GM12878 (cell line): ENCODE measurements at regions not wholly inside any gene's neighbourhood (a gene's known extent, or its start where the extent isn't known, plus 50 kb on each side); places are given as distances from the start of the nearest gene placed in this dataset.

Experiments used
- ATAC-seq: fragments of 200-7000 bp; cut with Tn5 transposase; 3 replicates; pipeline ENCODE4 v1.9.1; 2020; ENCODE audit warnings: mild to moderate bottlenecking, moderate library complexity
- BruUV-seq: library from RNA; stranded (reverse); fragments of 400-500 nt; replicated peaks from 2 replicates; lab custom pipeline; 2021; lab: Mats Ljungman, UMichigan
- CTCF ChIA-PET: fragments of 300-600 bp; sonication (Branson Sonifier 250); formaldehyde crosslinking; extraction: SDS; loops from one replicate; lab custom pipeline; 2021; ENCODE audit warnings: inconsistent platforms; lab: Yijun Ruan, JAX
- POLR2A ChIA-PET: fragments of 350-600 bp; formaldehyde crosslinking; extraction: SDS; loops from one replicate; lab custom pipeline; 2021; ENCODE audit warnings: inconsistent platforms; lab: Charles Lee
- RAD21 ChIA-PET: fragments of 300-600 bp; sonication (Branson Sonifier 250); formaldehyde crosslinking; loops from one replicate; lab custom pipeline; 2023; ENCODE audit warnings: antibody characterized with exemption; ENCODE audit not compliant: unreplicated experiment; lab: Charles Lee
- SMC1A ChIA-PET: fragments of 300-600 bp; sonication (Branson Sonifier 250); formaldehyde crosslinking; loops from one replicate; lab custom pipeline; 2023; ENCODE audit not compliant: unreplicated experiment, uncharacterized antibody; lab: Charles Lee
- DNase-seq: peaks from one replicate; pipeline ENCODE4 v3.0.0-alpha.2; 2011; ENCODE audit warnings: low read depth, low spot score
- FAIRE-seq: peaks from 3 replicates; lab custom pipeline; 2011; peaks lifted over from hg19 to GRCh38; lab: Jason Lieb, UNC
- H2AFZ ChIP-seq: 2 replicates; pipeline ENCODE4 v1.6.0; 2011; ENCODE audit warnings: low read depth, low read length, control low read depth; ENCODE audit not compliant: control insufficient read depth
- H3K27ac ChIP-seq: 2 replicates; pipeline ENCODE4 v1.5.1; 2011; ENCODE audit warnings: control low read depth; ENCODE audit not compliant: control insufficient read depth, insufficient read depth
- H3K27me3 ChIP-seq, 2 experiments: replicated peaks in 1 of 2; 2 replicates each; pipeline versions ENCODE4 v1.6.0 to v1.6.1; 2011; ENCODE audit warnings: low read length in 1 of 2; ENCODE audit not compliant: control insufficient read depth in 2 of 2, insufficient read depth in 2 of 2
- H3K36me3 ChIP-seq, 2 experiments: 2 replicates each; pipeline ENCODE4 v1.5.1; 2011; ENCODE audit warnings: low read length in 1 of 2; ENCODE audit not compliant: control insufficient read depth in 2 of 2, insufficient read depth in 2 of 2
- H3K4me1 ChIP-seq: 2 replicates; pipeline ENCODE4 v1.6.1; 2011; ENCODE audit warnings: mild to moderate bottlenecking, low read length, moderate library complexity, mixed read lengths; ENCODE audit not compliant: control insufficient read depth, insufficient read depth
- H3K4me2 ChIP-seq: 2 replicates; pipeline ENCODE4 v1.6.0; 2011; ENCODE audit warnings: control low read depth; ENCODE audit not compliant: control insufficient read depth, insufficient read depth
- H3K4me3 ChIP-seq: fragments of 200-600 bp; sonication (generic); 2 replicates; pipeline ENCODE4 v1.5.1; 2016
- H3K79me2 ChIP-seq: 2 replicates; pipeline ENCODE4 v1.6.0; 2011; ENCODE audit warnings: low read length; ENCODE audit not compliant: control insufficient read depth, insufficient read depth
- H3K9ac ChIP-seq: 2 replicates; pipeline ENCODE4 v1.8.0; 2011; ENCODE audit warnings: low read length, control low read depth, mixed read lengths; ENCODE audit not compliant: control insufficient read depth, insufficient read depth
- H3K9me3 ChIP-seq: replicated peaks from 3 replicates; pipeline ENCODE4 v1.5.1; 2011; ENCODE audit warnings: mild to moderate bottlenecking, low read length; ENCODE audit not compliant: control insufficient read depth, insufficient read depth
- H4K20me1 ChIP-seq: 2 replicates; pipeline ENCODE4 v1.6.0; 2011; ENCODE audit not compliant: control insufficient read depth, insufficient read depth
- BACH1 ChIP-seq: fragments of 450-650 bp; IDR thresholded peaks from 2 replicates; pipeline ENCODE4 v1.6.1; 2017; ENCODE audit warnings: mild to moderate bottlenecking, borderline replicate concordance
- CBX3 ChIP-seq: fragments of 200-600 bp; sonication (generic); IDR thresholded peaks from 2 replicates; pipeline ENCODE4 v1.6.1; 2016; ENCODE audit warnings: low read depth, borderline replicate concordance
- CREM ChIP-seq: IDR thresholded peaks from 2 replicates; pipeline ENCODE4 v1.6.1; 2014; ENCODE audit warnings: antibody characterized with exemption, low read depth
- E2F8 ChIP-seq: fragments of 450-650 bp; IDR thresholded peaks from 2 replicates; pipeline ENCODE4 v1.6.1; 2018; ENCODE audit warnings: mild to moderate bottlenecking, low read depth, moderate library complexity; ENCODE audit not compliant: partially characterized antibody
- FOS ChIP-seq: IDR thresholded peaks from 3 replicates; pipeline ENCODE4 v1.6.1; 2011; ENCODE audit warnings: borderline replicate concordance; ENCODE audit not compliant: insufficient read length; ENCODE audit errors: extremely low read depth
- GATAD2B ChIP-seq: fragments of 450-650 bp; conservative IDR thresholded peaks from 2 replicates; pipeline ENCODE4 v1.6.1; 2017; ENCODE audit warnings: low read depth, mild to moderate bottlenecking, moderate library complexity
- HDAC2 ChIP-seq: fragments of 200-600 bp; sonication (generic); IDR thresholded peaks from 2 replicates; pipeline ENCODE4 v1.6.1; 2017
- HDAC6 ChIP-seq: fragments of 200-600 bp; sonication (generic); IDR thresholded peaks from one replicate; pipeline ENCODE4 v1.8.0; 2017; ENCODE audit warnings: antibody characterized with exemption; ENCODE audit not compliant: unreplicated experiment
- LARP7 ChIP-seq: fragments of 450-650 bp; IDR thresholded peaks from 2 replicates; pipeline ENCODE4 v1.6.1; 2017; ENCODE audit warnings: mild to moderate bottlenecking
- MTA2 ChIP-seq: fragments of 450-650 bp; IDR thresholded peaks from 2 replicates; pipeline ENCODE4 v1.6.1; 2016; ENCODE audit warnings: low read depth, mild to moderate bottlenecking, moderate library complexity
- MTA3 ChIP-seq: IDR thresholded peaks from 2 replicates; pipeline ENCODE4 v1.6.1; 2012; ENCODE audit warnings: low read length, inconsistent platforms, borderline replicate concordance
- RB1 ChIP-seq: fragments of 450-650 bp; formaldehyde crosslinking; IDR thresholded peaks from 2 replicates; pipeline ENCODE4 v1.6.1; 2017; ENCODE audit warnings: mild to moderate bottlenecking, borderline replicate concordance
- SIN3A ChIP-seq: IDR thresholded peaks from 2 replicates; pipeline ENCODE4 v1.6.1; 2012; ENCODE audit warnings: low read depth, low read length, improper control_type of control experiment
- SRF ChIP-seq, 2 experiments: IDR thresholded peaks; 2 replicates each; pipeline ENCODE4 v1.6.1; 2011; ENCODE audit warnings: low read depth in 2 of 2, low read length in 2 of 2, mild to moderate bottlenecking in 1 of 2, moderate library complexity in 1 of 2
- STAT3 ChIP-seq: IDR thresholded peaks from 2 replicates; pipeline ENCODE4 v1.6.1; 2011; ENCODE audit warnings: low read depth, low read length, improper control_type of control experiment
- YBX1 ChIP-seq: fragments of 450-650 bp; IDR thresholded peaks from 2 replicates; pipeline ENCODE4 v1.6.1; 2016; ENCODE audit warnings: antibody characterized with exemption
- WGBS: methylation state at CpG from one replicate; pipeline ENCODE4 v1.1.6; 2016; ENCODE audit warnings: low lambda C conversion rate; ENCODE audit not compliant: insufficient replicate concordance, insufficient coverage; ENCODE audit errors: missing lambda C conversion rate; 5-methylcytosine and 5-hydroxymethylcytosine counted together
- in situ Hi-C: fragments of 300-500 bp; cut with MboI; formaldehyde crosslinking; loops from 9 replicates; pipeline ENCODE4 v1.14.3; 2018; ENCODE audit warnings: mixed read lengths
- intact Hi-C: fragments of 100-400 bp; cut with micrococcal nuclease; formaldehyde crosslinking; loops from one replicate; pipeline ENCODE4 v1.14.2; 2022; ENCODE audit not compliant: unreplicated experiment
- TF ChIP-seq, protein P1 (sequence below): IDR thresholded peaks from 2 replicates; pipeline ENCODE4 v1.6.1; 2011; ENCODE audit warnings: mild to moderate bottlenecking, low read depth, low read length, moderate library complexity; ENCODE audit not compliant: insufficient replicate concordance

- ATAC-seq, result no peak
- CTCF ChIA-PET, result interaction anchor here (2.6 kb wide), 1 partner anchor 11 kb away, joined by 13 read pairs; no protein-coding TSS in a partner anchor
- DNase-seq, result no peak
- no peak for FAIRE-seq
- Histone ChIP-seq H3K27ac (no peak overlapping the region), H3K9me3 (no peaks in the 10 kb centered on the region), H4K20me1 (no peaks in the 10 kb centered on the region), H3K4me1 (no peaks in the 10 kb centered on the region), H2AFZ (no peak overlapping the region), H3K4me2 (no peak overlapping the region), H3K9ac (no peak overlapping the region), H3K4me3 (no peak overlapping the region)
- intact Hi-C loops, result no loop called here
- POLR2A ChIA-PET, result no interaction called here
- SMC1A ChIA-PET, result no interaction called here
- TF ChIP-seq HDAC6 (no peak), STAT3 (no peak), SIN3A (no peak), GATAD2B (no peak), BACH1 (no peak), MTA2 (no peak), FOS (no peak), CBX3 (no peak), YBX1 (no peak), SRF (IDR thresholded peaks at IDR 0.05; ENCODE audit: low read depth in 2 of 2, low read length in 2 of 2) (no peak), HDAC2 (no peak), E2F8 (no peak), RB1 (no peak), CREM (no peak), MTA3 (no peak), LARP7 (no peak)
- TF ChIP-seq, protein P1, sequence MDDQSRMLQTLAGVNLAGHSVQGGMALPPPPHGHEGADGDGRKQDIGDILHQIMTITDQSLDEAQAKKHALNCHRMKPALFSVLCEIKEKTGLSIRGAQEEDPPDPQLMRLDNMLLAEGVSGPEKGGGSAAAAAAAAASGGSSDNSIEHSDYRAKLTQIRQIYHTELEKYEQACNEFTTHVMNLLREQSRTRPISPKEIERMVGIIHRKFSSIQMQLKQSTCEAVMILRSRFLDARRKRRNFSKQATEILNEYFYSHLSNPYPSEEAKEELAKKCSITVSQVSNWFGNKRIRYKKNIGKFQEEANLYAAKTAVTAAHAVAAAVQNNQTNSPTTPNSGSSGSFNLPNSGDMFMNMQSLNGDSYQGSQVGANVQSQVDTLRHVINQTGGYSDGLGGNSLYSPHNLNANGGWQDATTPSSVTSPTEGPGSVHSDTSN, result no peak
- TF ChIP-seq, all 136 proteins: peak for 0
- Histone ChIP-seq H3K36me3 (no peaks in the 10 kb centered on the region), H3K27me3 (no peaks in the 10 kb centered on the region; a peak in 1 of 4 replicates), H3K79me2 (no peaks in the 10 kb centered on the region)
- RAD21 ChIA-PET, result no interaction called here
- in situ Hi-C loops, result no loop called here
- WGBS, result 21% methylated on average over 6 of the region's 6 CpGs
- BruUV-seq, result no TSS peak
Measured at GRCh38 chr7:31432836-31433340, 81.0 kb upstream of the ITPRID1 start.
